GM18499 (cell line): ENCODE measurements at regions not wholly inside any gene's neighbourhood (a gene's known extent, or its start where the extent isn't known, plus 50 kb on each side); places are given as distances from the start of the nearest gene placed in this dataset.

Source experiments
- ATAC-seq: cut with Tn5 transposase; IDR thresholded peaks from one replicate; pipeline ENCODE4 v1.9.1; 2021; ENCODE audit warnings: moderate number of reproducible peaks; ENCODE audit not compliant: insufficient read depth, unreplicated experiment

DNA sequence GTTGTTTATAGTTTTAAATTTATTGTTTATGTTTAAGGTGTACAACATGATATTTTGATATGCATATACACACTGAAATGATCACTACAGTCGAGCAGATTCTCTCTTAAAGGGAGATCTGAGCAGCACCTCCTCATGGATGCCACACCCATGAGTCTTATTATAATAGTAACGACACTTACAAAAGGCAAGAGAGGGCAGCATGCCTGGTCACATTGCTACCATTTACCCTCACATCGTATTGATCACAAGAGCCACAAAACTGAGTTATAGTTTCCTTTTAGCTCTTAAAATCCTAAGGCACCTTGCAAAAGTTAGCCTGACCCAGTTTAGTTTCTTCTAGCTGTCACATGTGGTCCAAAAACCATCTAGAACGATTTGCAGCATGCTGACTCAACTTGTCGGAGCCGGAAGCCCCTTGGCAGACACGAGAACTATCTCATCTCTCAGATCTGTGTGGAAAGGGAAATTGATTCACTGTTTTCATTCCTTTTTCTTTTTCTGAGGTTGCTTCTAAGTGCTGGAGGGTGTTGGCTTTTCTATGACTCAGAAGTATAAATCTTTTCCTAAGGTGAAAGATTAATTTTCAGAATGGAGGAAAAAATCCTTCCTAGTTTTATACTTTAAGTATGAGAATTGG lies 85.3 kb downstream of the CDC42EP3 start:
- ATAC-seq, result no peak

- no peak for ATAC-seq
Observed at GRCh38 chr2:37586663-37587317, 84.7 kb downstream of the CDC42EP3 start.

DNA sequence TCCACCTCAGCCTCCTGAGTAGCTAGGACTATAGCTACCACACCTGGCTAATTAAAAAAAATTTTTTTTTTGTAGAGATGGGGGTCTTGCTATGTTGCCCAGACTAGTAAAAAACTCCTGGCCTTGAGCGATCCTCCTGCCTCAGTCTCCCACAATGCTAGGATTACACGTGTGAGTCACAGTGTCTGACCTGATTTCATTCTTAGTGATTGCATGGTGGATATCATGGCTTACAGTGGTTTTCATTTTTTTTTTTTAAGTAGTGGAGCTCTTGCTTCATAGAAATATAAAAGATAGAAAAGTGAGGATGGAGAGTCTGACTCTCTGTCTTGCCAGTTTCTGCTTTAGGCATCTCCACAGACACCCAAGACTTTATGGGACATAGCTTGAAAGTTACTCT lies 83.6 kb downstream of the CDC42EP3 start:
- no peak for ATAC-seq

DNA sequence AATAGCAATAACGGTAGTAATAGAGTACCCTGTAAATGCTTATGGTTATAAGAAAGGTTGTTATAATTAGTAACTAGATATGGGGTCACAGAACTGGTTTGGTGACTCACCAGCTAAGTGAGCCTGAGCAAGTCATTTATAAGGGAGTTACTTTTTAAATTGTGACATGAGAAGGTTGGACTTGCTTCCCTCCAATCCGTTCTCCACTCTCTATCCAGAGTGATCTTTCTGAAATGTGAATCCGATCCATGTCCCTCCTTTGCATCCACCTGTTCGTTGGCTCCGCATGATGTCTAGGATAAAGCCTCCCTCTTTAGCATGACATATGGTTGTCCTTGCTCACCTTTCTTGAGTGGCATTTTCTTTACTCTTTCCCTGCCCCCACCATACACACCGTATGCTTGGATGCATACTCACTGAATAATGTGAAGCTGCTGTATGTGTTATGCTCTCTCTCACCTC lies 83.1 kb downstream of the CDC42EP3 start:
- no peak for ATAC-seq

DNA sequence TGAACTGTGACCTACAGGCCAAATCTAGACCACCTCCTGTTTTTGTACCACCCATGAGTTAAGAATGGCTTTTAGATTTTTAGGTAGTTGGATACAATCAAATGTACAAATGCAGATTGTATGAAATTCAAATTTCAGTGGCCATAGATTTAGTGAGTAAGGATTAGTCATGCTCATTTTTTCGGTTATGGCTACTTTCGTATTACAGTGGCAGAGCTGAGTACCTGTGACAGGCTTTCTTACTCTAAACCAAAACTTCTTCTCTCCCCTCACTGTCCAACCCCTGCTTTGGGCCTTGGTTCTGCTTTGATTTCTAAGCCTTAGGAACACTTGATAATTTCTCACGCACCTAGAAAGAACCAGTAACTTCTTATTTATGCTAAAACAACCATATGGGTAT lies 82.1 kb downstream of the CDC42EP3 start:
- peak; percentile 39 for ATAC-seq

GRCh38 chr2:37590119-37590571 lies 81.3 kb downstream of the CDC42EP3 start:
- no peak for ATAC-seq
